GM18951 (cell line): ENCODE measurements at regions not wholly inside any gene's neighbourhood (a gene's known extent, or its start where the extent isn't known, plus 50 kb on each side); places are given as distances from the start of the nearest gene placed in this dataset.

Source experiments
- POLR2A ChIP-seq: IDR thresholded peaks from 4 replicates; pipeline ENCODE4 v1.6.1; 2011; ENCODE audit warnings: mild to moderate bottlenecking; ENCODE audit not compliant: insufficient read length, insufficient read depth; ENCODE audit errors: extremely low read depth
- in situ Hi-C: fragments of 300-500 bp; cut with MboI; formaldehyde crosslinking; loops from one replicate; pipeline ENCODE4 v1.12.0; 2022; ENCODE audit warnings: low sequenced_read_pairs, mixed read lengths, inconsistent platforms; ENCODE audit not compliant: unreplicated experiment

- TF ChIP-seq POLR2A = no peak
- in situ Hi-C loops = no loop called here
Observed at GRCh38 chrX:40331353-40331752, 233.6 kb upstream of the BCOR start.

DNA sequence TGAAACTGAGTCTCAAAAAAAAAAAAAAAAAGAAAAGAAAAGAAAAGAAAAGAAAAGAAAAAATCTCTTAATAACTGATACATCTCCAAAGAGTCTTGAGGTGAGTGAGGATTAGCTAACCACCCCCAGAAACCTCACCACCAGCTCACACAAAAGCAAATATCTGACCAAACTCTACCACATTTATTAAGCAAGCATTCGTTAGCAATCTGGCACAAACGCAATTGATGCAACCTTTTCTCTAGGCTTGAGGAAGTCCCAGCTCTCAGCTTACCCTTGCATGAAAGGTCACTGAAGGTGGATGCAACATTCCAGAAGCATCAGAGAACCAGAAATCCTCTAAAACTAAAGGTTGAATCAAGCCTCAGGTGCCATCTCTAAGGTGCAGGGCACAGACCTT, 231.9 kb upstream of the BCOR start:
- in situ Hi-C loops = no loop called here
- TF ChIP-seq POLR2A = no peak

DNA sequence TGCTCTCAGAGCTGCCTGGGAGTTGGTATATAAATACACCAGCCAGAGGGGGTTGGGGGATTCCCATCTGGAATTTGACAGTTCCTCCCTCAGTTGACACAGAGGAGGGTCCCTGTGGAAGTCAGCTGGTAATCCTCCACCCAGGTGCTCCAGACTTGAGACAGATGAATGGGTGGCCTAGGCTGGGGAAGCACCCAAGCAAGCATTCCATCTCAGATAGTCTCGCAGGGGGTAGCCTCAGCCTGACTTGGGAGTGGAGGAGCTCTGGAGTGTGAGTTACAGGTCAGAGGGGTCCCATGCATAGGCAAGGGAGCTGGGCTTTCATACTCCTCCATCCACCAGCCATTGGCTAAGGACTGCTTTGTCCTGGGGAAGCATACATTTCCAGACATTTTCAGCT, 229.3 kb upstream of the BCOR start:
- in situ Hi-C loops = no loop called here
- no peak for TF ChIP-seq POLR2A

- in situ Hi-C loops = no loop called here
Observed at GRCh38 chrX:40326186-40326965, 228.6 kb upstream of the BCOR start.

GRCh38 chrX:40325161-40325560, 227.4 kb upstream of the BCOR start:
- TF ChIP-seq POLR2A = no peak
- in situ Hi-C loops = no loop called here

More at GRCh38 chrX:40326186-40326965, 228.6 kb upstream of the BCOR start:
- TF ChIP-seq POLR2A = no peak

- in situ Hi-C loops = no loop called here
- no peak for TF ChIP-seq POLR2A
Observed at GRCh38 chrX:40323977-40324376, 226.2 kb upstream of the BCOR start.

DNA sequence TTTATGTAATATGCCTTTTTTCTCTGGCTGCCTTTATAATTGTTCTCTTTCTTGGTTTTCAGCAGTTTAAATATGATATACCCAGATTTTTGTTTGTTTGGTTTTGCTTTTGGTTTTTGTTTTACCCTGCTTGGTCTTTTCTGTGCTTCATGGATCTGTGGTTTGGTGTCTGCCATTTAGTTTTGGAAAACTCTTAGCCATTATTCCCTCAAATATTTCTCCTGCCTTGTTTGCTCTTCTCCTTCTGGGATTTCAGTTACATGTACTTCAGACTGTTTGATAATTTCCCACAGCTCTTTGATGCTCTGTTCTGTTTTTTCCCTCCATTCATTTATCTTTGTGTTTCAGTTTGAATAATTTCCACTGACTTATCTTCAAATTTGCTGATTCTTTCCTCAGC, 223.1 kb upstream of the BCOR start:
- in situ Hi-C loops = no loop called here
- no peak for TF ChIP-seq POLR2A

DNA sequence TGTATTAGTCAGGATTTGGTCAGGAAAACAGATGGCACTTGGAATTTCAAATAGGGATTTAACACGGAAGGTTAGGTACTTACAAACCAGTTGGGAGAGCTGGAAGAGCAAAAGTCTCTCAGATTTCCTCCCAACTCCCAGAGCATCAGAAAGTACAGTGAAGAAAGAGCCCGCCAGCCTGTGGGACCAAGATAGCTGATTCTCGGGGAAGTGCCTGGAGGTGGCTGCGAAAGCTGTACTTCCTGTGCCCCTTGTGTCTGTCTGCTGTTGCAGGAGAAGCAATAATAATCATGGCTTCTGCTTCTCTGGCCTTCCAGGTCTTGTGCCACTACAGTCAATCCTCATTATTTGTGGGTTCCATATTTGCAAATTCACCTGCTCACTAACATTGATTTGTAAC, 221.0 kb upstream of the BCOR start:
- no peak for TF ChIP-seq POLR2A
- in situ Hi-C loops = no loop called here

DNA sequence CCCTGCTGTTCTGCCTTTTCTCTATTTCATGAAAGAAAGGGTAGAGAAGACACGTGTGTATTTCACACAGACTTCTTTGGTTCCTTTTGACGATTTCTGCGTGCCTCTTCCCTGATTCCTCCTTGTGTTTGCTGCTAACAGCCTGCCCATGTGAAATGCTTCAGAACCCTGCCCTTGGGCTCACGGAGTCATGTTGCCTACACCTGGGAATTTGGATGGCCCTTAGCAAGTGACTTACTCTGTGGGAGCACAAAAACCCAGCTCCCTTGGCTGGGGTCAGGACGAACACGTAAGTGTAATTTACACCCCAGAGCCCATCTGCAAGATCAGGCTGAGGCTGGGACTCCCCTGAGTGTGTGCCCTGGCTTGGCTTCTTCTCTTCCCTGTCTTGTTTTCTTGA, 220.3 kb upstream of the BCOR start:
- TF ChIP-seq POLR2A = no peak
- in situ Hi-C loops = no loop called here

- in situ Hi-C loops = no loop called here
Observed at GRCh38 chrX:40316502-40316901, 218.7 kb upstream of the BCOR start.

GRCh38 chrX:40314070-40314469, 216.3 kb upstream of the BCOR start:
- in situ Hi-C loops = no loop called here
- TF ChIP-seq POLR2A = no peak

More at GRCh38 chrX:40316502-40316901, 218.7 kb upstream of the BCOR start:
- no peak for TF ChIP-seq POLR2A

DNA sequence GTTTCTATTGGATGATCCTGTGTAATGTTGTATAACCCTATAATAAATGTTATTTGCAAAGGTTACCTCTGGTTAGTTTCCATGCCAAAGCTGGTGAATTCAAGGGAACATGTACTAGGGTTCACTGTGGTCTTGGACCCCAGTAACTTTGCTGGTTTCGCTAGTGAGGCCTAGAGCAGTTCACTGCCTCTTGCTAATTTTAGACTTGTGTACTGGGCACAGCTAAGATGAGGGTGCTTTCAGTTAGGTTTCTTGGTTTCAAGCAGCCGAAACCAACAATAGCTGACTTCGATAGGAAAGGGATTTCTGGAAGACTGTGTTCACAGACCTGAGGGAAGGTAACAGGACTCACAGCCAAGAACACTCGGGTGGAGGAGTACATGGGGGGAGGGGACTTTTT, 215.5 kb upstream of the BCOR start:
- in situ Hi-C loops = no loop called here

GRCh38 chrX:40310447-40310846, 212.7 kb upstream of the BCOR start:
- in situ Hi-C loops = no loop called here

More for the DNA sequence above, 215.5 kb upstream of the BCOR start:
- TF ChIP-seq POLR2A = no peak

GRCh38 chrX:40310016-40310415, 212.3 kb upstream of the BCOR start:
- no peak for TF ChIP-seq POLR2A
- in situ Hi-C loops = no loop called here

More at GRCh38 chrX:40310447-40310846, 212.7 kb upstream of the BCOR start:
- no peak for TF ChIP-seq POLR2A
